Fibroblast of the aortic adventitia (primary cell): ENCODE measurements at regions not wholly inside any gene's neighbourhood (a gene's known extent, or its start where the extent isn't known, plus 50 kb on each side); places are given as distances from the start of the nearest gene placed in this dataset.

Source experiments
- DNase-seq: peaks from one replicate; pipeline ENCODE4 v3.0.0-alpha.2; 2010; ENCODE audit warnings: low read depth
- H3K4me3 ChIP-seq: 2 replicates; pipeline ENCODE4 v1.5.1; 2011; ENCODE audit warnings: low read depth, mild to moderate bottlenecking, control low read depth, low read length, moderate library complexity
- TF ChIP-seq, protein P1 (sequence below): IDR thresholded peaks from 2 replicates; pipeline ENCODE4 v1.5.1; 2011; ENCODE audit warnings: mild to moderate bottlenecking, low read length, control low read depth, inconsistent platforms; ENCODE audit not compliant: insufficient read depth

DNA sequence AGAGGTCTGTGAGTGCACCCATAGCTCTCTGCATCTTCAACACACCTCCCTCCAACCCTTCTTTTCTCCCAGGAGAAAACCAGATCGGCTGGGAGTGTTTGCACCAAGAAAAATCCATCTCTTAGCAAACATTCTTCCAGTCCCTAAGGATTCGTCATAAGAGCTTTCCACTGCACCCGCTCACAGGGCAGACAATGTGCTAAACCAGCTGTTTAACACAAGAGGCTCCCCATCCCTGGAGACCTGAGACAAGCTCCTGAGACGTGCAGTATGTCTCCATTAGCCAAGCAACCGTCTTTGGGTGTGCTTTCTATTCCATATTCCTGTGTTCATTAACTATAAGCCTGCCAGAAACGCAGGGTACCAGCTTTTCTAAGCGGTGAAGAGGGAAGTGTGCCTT is 93.6 kb upstream of the ZNF462 start:
- TF ChIP-seq, protein P1, sequence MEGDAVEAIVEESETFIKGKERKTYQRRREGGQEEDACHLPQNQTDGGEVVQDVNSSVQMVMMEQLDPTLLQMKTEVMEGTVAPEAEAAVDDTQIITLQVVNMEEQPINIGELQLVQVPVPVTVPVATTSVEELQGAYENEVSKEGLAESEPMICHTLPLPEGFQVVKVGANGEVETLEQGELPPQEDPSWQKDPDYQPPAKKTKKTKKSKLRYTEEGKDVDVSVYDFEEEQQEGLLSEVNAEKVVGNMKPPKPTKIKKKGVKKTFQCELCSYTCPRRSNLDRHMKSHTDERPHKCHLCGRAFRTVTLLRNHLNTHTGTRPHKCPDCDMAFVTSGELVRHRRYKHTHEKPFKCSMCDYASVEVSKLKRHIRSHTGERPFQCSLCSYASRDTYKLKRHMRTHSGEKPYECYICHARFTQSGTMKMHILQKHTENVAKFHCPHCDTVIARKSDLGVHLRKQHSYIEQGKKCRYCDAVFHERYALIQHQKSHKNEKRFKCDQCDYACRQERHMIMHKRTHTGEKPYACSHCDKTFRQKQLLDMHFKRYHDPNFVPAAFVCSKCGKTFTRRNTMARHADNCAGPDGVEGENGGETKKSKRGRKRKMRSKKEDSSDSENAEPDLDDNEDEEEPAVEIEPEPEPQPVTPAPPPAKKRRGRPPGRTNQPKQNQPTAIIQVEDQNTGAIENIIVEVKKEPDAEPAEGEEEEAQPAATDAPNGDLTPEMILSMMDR, result no peak
- DNase-seq, result no peak

DNA sequence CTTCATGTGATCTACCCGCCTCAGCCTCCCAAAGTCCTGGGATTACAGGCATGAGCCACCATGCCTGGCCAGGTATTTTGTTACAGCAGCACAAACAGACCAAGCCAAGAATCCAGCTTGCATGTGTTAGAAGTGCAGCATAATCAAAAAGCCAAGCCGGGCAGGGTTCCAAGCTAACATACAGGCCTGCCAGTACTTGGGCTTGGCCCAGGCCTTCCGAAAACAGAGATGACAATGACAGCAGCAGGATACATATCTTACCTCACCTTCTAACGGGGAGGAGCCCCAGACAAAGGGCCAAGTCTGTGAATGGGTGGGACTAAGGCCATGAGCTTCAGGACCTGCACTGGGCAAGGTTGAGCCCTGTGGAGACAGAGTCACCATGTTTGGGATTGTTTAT is 91.4 kb upstream of the ZNF462 start:
- DNase-seq, result no peak
- TF ChIP-seq, protein P1, result no peak
- no peak overlapping the region for H3K4me3 ChIP-seq

More for the DNA sequence above, 93.6 kb upstream of the ZNF462 start:
- H3K4me3 ChIP-seq, result no peak overlapping the region

DNA sequence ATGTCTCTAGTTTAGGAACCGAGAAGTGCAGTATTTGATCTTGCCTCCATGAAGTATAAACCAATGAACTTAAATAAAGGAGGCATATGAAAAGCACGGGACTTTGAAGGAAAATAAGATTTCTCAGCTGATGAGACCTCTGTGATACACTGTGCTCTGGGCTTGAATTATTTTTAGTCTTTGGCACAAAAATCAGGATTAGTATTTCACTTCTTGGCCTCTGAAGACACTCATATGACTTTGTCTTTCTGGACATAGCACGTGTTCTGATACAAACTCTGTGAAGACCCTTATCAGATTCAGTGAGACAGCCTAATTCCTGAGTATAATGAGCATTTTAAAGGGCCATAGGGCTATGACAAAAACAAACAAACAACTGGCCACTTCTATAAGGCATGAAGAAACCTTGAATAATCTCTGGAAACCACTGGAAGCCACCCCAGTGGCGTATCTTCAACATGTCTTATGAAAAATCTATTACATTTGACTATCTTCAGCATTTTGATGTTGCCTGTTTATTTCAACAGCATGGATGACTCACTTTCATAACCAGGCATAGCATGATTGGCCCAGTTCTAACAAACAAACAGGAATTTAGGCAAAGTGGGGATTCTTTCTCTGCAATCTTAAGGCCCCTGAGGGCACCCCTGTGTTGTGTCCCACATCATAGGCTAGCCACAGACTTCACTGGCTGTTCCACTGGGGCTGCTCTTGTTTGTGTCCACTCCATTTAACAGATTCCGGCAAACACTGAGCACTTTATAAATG is 90.3 kb upstream of the ZNF462 start:
- no peak overlapping the region for H3K4me3 ChIP-seq
- TF ChIP-seq, protein P1, result no peak
- no peak for DNase-seq

DNA sequence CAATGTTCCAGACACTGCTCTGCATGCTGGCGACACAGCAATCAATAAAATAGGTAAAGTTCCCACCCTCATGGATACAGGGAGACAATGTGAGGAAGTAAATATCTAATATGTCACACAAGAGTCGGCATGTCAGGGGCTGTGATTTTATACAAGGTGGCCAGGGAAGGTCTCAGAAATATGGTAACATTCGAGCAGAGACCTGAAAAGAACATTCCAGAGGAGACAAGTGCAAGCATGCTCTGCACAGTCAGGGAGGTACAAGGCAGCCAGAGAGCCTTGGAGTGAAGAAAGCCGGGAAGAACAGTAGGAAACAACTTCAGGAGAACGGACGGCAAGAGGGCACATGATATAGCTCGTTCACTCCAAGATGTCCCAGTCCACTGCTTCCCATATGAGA is 89.2 kb upstream of the ZNF462 start:
- H3K4me3 ChIP-seq, result no peak overlapping the region
- TF ChIP-seq, protein P1, result no peak
- DNase-seq, result no peak

DNA sequence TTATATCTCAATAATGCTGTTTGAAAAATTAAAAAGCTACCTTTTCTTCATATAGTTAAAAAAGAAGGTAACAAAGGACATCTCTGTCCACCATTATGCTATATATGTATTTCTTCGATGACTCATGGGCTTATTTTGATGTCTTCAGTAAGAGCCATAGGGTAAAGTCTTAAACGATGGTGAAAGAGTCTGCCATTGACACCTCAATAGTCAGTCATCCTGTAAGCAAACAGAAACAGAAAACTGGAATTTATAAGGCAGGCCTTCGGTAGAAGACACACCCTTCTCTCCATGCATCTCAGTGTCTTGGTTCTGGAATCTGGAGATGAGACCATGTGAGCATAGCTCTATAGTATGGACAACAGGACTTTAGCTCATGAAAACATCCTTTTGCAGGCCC is 87.0 kb upstream of the ZNF462 start:
- no peak for DNase-seq
- no peak overlapping the region for H3K4me3 ChIP-seq
- TF ChIP-seq, protein P1, result no peak

DNA sequence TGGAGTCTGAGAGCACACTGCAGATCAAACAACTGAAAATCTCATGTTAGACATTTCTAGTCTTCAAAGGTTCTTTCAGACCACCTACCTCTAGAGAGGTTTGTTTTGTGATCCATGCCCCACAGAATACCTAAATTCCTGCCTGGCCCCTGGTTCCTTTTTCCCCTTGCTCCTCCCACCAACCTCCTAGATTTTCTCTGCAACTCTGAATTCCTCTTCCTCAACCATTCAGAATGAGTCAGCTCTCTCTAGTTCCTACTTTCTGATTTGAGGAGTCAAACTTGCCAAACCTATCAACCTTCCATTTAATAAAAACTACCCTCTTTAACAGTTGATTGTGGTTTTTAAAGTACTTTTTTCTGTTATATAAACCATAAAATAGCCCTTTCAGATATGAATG is 83.2 kb upstream of the ZNF462 start:
- H3K4me3 ChIP-seq, result no peak overlapping the region
- TF ChIP-seq, protein P1, result no peak
- no peak for DNase-seq

DNA sequence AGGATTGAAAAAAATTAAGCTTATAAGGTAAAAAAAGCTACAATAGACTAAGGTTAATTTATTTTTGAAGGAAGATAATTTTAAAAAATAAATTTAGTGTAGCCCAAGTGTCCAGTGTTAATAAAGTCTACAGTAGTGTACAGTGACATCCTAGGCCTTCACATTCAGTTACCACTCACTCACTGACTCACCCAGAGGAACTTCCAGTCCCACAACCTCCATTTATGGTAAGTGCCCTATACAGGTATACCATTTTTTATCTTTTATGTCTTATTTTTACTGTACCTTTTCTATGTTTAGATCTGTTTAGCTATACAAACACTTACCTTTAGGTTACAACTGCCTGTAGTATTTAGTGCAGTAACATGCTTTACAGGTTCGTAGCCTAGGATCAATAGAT is 79.8 kb upstream of the ZNF462 start:
- no peak for DNase-seq
- no peak overlapping the region for H3K4me3 ChIP-seq
- TF ChIP-seq, protein P1, result no peak
